ENCODE measurements at regions not wholly inside any gene's neighbourhood (a gene's known extent, or its start where the extent isn't known, plus 50 kb on each side); places are given as distances from the start of the nearest gene placed in this dataset.
A peak's percentile ranks its signal among the peaks of the same experiment; 100 is the strongest.

DNA sequence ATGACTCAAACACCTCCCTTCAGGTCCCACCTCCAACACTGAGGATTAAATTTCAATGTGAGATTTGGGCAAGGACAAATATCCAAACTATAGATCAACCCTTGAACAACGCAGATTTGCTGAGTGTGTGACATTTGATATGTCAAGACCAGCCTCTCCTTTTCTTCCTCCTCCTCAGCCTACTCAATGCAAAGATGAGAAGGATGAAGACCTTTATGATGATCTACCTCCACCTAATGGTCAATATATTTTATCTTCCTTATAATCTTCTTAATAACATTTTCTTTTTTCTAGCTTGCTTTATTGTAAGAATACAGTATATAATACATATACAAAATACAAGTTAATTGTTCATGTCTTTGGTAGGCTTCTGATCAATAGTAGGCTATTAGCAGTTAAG lies 67.5 kb upstream of the MPPED2 start:
- no peak for TF ChIP-seq RXRA (IDR thresholded peaks at IDR 0.05)
- TF ChIP-seq, protein P1, sequence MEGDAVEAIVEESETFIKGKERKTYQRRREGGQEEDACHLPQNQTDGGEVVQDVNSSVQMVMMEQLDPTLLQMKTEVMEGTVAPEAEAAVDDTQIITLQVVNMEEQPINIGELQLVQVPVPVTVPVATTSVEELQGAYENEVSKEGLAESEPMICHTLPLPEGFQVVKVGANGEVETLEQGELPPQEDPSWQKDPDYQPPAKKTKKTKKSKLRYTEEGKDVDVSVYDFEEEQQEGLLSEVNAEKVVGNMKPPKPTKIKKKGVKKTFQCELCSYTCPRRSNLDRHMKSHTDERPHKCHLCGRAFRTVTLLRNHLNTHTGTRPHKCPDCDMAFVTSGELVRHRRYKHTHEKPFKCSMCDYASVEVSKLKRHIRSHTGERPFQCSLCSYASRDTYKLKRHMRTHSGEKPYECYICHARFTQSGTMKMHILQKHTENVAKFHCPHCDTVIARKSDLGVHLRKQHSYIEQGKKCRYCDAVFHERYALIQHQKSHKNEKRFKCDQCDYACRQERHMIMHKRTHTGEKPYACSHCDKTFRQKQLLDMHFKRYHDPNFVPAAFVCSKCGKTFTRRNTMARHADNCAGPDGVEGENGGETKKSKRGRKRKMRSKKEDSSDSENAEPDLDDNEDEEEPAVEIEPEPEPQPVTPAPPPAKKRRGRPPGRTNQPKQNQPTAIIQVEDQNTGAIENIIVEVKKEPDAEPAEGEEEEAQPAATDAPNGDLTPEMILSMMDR (IDR thresholded peaks at IDR 0.05; ENCODE audit: low read depth, low read length, missing input control), result no peak
- no peak for TF ChIP-seq EGR1 (IDR thresholded peaks at IDR 0.05; ENCODE audit: low read depth in 2 of 2)
- TF ChIP-seq, protein P2, sequence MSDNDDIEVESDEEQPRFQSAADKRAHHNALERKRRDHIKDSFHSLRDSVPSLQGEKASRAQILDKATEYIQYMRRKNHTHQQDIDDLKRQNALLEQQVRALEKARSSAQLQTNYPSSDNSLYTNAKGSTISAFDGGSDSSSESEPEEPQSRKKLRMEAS (IDR thresholded peaks at IDR 0.05), result no peak
- no peak for TF ChIP-seq FOXA1 (IDR thresholded peaks at IDR 0.05)
- peak; percentile 50 to 74 for TF ChIP-seq RAD21 (IDR thresholded peaks at IDR 0.05)
- TF ChIP-seq YY1 (IDR thresholded peaks at IDR 0.05), result no peak

Measured in liver (tissue), 3 donors.